ENCODE measurements at regions not wholly inside any gene's neighbourhood (a gene's known extent, or its start where the extent isn't known, plus 50 kb on each side); places are given as distances from the start of the nearest gene placed in this dataset.
A peak's percentile ranks its signal among the peaks of the same experiment; 100 is the strongest.

DNA sequence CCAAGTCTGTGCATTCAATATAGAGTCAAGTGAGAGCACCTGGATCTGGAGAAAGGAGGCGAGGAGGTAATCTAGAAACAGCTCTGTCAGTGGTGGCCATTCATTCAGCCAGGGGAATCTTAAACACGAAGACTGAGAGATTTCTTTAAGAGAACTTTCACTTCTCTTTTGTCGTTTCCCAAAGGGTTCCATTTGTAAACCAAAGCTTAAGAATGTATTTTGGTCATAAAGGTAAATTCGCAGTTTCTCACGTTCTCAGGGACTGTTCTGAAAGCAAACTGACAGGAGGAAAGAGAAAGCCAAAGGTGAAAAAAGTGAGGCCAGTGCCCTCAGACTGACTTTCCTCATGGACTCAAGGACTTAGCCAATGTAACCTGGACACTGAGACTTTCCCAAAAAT, 513.5 kb downstream of the CMPK2 start:
- DNase-seq (ENCODE audit: low read depth) = no peak

DNA sequence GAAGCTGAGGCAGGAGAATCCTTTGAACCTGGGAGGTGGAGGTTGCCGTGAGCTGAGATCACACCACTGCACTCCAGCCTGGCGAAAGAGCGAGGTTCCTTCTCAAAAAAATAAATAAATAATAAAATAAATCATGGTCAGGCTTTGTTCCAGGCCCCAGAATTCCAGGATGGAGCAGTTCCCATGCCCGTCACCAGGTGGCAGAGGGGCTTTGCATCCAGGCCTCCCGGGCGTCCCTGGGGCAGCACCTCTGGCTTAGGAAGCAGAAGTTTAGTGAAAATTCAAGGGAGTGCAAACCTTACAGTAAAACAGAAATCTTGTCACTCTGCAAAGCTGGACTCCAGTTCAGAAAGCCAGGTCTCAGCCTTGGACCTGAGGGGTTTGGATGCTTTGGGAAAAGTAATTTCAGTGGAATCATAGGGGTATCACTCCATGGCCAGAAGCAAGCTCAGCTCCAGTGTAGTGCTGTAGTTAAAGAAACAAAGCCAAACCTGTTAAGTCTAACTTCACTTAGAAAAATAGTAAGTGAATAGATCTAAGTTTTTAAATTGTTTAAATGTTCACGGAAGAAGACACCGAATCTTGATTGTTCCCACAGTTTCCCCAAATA, 512.7 kb downstream of the CMPK2 start:
- peak; percentile 7 for DNase-seq (ENCODE audit: low read depth)

DNA sequence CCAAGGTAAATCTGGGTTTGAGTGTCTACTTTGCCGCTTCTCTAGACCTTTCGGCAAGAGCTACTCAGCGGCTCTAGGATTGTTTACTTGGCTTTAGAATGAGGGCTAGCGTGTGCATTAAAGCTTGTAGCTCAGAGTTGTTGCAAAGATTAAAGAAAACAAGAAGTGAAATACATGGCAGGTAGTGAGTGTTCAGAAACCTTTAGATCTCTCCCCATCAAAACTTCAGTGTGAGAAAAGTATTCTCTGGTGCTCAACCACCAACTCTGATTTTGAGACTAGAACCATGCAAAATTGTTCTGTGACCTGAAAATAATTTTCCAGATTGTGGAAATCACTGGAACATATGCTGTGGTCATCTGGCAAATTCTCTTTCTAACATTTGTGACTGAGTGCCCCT, 512.0 kb downstream of the CMPK2 start:
- DNase-seq (ENCODE audit: low read depth) = no peak

- no peak for DNase-seq (ENCODE audit: low read depth)
Measured at GRCh38 chr2:6354546-6354945, 511.2 kb downstream of the CMPK2 start.

DNA sequence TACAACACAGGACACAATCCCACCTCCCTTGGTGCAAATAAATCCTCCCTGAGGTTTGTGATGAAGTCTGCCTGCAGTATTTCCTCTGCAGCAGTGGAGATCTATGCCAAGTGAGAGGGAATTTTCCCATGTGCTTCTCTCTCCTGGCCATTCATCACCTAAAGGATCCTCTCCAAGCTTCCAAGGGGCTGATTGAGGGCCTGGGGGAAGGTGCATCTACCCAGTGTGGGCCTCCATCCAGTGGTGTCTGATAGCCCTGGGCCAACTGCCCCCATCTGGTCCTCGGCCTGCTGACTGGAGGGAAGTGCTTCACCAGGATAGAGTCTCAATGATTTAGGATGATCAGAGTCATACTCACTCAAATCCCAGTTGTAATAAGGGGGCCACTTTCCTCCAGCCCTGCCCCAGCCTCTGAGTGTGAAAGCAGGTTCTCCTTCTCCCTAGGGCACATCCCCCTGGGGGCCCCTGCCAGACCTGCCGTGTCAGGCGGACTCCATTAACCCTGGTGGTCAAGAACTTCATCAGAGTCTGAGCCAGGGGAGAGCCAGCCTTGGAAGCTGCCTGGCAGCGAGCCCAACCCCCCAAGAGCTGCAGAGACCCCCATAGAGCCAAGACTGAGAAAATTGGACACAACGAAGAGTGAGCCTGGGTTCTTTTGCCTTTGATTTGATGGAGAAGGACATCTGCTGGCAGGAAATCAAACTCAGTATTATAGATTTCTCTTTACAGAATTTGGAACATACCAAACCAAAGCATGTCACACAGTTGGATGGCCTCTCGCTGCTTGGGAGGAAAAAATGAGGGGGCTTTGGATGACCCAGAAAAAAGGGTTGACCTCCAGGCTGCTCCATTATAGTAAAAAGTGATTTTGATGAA, 509.6 kb downstream of the CMPK2 start:
- DNase-seq (ENCODE audit: low read depth) = no peak

- DNase-seq (ENCODE audit: low read depth) = no peak
Measured at GRCh38 chr2:6358546-6358945, 507.2 kb downstream of the CMPK2 start.

GRCh38 chr2:6358985-6359384, 506.7 kb downstream of the CMPK2 start:
- no peak for DNase-seq (ENCODE audit: low read depth)

DNA sequence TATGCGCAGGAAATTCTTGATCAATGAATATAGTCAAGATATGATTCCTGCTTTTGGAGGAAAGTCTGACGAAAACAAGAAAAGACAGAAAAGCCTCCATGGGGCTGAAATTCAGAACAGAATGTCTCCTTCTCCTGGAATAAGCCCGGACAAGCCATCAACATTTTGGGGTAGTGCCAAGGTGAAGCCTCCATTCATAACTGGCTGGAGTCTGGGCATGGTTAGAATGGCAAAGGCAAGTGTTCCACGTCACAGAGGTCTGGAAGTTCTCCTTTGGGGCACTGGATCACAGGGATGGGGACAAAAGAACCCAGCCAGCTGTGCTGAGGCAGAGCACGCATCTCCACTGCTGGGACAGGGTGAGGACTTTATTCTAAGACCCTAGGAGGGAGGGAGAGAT, 505.7 kb downstream of the CMPK2 start:
- DNase-seq (ENCODE audit: low read depth) = no peak

GRCh38 chr2:6362671-6363450, 502.8 kb downstream of the CMPK2 start:
- no peak for DNase-seq (ENCODE audit: low read depth)

DNA sequence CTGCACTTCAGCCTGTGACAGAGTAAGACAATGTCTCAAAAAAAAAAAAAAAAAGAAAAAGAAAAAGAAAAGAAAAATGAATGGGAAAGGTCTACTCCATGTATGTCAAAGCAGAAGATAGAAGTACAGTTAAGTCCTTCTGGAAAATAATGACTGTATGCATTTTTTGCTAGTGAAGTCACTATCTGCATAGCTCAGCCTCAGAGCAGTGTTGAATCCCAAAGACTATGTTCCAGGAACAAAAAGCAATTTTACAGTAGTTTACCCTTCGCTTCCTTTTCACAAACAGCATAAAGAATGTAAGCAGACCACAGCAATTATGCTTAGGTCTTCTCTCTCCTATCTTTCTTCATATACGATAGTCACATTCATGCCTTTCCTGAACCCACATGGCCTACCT, 497.4 kb downstream of the CMPK2 start:
- no peak for DNase-seq (ENCODE audit: low read depth)

DNA sequence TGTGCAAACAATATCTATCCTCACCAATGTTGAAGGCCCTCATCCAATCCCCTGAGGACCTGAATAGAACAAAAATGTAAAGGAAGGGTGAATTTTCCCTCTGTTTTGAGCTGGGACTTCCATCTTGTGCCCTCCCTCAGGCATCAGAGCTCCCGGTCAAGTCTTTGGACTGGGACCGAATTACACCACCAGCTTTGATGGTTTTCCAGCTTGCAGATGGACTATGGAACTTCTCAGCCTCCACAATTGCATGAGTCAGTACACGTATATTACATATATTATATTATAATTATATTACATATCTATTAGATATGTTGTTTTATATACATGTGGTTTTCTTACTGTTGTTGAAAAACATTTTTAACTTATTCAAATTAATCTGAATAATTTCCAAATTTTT, 496.4 kb downstream of the CMPK2 start:
- no peak for DNase-seq (ENCODE audit: low read depth)

GRCh38 chr2:6370753-6371551, 494.8 kb downstream of the CMPK2 start:
- no peak for DNase-seq (ENCODE audit: low read depth)

DNA sequence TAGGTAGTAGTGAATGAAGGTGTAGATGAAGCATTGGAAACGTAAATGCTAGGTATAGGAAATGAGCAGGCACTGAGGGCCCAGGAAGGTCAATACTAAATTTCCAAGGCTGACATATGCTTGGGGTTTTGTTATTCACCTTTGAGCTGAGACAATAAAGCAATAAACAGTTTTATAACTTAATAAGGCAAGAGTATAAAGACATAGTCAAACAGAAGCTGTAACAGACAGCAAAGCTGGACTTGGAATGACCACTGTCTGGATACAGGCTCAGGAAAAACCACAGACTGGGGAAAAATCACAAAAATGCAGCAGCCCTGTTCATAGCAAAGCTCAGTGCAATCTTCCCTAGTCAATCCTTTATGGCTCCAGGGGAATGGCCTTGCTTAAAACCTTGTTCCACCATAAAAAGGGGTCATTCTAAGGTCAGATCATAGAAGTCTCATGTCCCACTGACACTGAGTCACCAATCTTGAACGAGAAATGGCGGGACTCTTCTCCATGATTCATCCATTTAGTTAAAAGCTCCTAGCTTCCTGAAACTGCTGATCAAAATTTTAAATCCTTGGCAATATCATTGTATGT, 493.3 kb downstream of the CMPK2 start:
- DNase-seq (ENCODE audit: low read depth) = peak; percentile 77

DNA sequence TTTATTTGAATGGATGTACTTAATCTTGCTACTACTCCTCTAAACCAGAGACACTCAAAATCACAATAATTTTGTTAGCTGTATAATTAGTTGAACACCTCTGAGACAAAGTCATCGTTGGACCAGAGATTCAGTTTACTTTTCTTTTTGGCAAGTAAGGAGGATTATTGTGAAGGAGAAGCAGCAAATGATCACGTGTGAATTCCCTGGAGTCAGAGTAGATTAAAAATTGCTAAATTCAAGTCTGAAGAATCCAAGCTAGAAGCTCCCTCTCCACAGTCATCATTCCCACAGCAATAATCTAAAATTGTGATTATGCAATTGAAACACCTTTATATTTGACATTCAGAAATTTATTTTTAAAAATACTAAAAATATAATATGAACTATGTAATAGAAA, 484.4 kb downstream of the CMPK2 start:
- no peak for DNase-seq (ENCODE audit: low read depth)

DNA sequence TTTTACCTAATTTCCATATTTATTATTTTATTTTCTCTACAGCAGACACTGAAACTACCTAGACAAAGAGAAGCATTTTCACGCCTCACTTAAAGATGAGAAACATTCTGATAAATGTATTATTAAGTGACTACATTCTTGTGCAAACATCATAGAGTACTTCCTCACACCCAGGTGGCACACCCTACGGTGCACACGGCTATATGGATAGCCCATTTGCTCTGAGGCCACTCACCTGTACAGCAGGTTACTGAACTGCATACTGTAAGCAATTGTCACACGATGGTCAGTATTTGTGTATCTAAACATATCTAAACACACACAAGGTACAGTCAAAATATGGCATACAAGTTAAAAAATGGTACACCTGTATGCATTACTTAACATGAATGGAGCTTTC, 481.4 kb downstream of the CMPK2 start:
- DNase-seq (ENCODE audit: low read depth) = no peak

DNA sequence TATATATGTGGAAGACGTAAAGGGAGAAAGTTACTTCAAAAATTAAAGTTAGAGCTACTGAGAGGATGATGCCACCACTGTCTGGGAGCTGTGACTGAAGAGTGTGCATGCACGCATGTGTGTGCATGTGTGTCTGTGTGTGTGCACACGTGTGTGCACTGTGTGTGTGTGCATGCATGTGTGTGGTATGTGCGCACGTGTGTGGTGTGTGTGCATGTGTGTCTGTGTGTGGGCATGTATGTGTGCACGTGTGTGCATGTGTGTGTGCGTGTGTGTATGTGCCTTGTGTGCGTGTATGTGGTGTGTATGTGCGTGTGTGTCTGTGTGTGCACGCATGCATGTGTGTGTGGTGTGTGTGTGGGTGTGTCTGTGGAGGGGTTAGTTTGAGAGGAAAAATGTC, 473.4 kb downstream of the CMPK2 start:
- DNase-seq (ENCODE audit: low read depth) = no peak

DNA sequence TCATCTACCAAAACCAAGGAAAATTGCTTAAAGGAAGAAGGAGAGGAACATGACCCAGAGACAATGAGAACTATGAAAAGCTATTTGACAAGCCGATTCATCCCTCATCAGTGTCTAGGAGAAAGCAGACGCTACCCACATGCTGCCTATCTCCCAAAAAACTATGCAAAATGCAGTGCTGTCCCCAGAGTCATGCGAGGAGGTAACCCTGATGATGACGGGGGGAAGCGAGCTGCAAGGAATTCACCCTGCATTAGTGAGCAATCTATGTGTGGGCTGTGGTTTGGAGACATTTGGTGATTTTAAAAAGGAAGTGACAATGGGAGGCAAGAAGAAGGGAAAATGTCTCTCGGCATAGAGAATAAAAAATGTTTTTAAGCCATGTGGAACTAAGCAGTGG, 472.7 kb downstream of the CMPK2 start:
- DNase-seq (ENCODE audit: low read depth) = no peak

- DNase-seq (ENCODE audit: low read depth) = no peak
Measured at GRCh38 chr2:6393819-6394218, 471.9 kb downstream of the CMPK2 start.

DNA sequence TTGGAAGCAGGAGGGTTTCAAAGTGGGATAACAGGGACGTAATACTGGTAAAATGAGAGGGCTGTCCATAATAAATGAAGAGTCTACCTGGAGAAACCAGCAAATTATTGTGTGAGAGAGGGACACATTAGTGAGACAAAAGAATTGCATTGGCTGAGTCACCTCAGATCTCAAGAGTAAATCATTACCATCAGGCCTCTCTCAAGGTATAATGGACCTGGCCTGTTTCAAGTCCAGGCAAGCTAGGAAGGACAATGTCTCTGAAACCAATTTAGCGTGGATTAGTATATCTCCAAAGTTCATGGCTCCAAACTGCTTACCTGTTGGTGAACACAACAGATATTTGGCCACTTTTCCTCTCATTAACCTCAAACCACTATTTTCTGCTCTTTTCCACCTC, 471.4 kb downstream of the CMPK2 start:
- DNase-seq (ENCODE audit: low read depth) = peak; percentile 49

DNA sequence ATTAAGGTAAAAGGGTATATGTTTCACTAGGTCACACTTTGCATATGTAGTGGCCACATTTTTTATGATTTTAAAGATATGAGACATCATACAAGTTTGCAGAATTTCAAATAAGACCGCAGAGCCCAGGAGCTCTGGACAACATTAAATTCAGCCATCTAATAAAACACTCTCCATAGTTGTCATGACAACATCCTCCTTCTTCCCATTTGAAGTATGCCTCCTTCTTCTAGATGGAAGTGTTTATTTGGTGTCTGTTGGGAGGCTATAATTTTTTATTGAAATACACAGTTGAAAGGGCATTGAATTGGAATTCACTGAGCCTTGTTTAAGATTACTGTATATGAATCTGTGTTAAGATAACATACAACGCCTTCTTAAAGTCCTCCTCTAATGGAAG, 467.3 kb downstream of the CMPK2 start:
- no peak for DNase-seq (ENCODE audit: low read depth)

GRCh38 chr2:6401301-6401700, 464.4 kb downstream of the CMPK2 start:
- no peak for DNase-seq (ENCODE audit: low read depth)

- no peak for DNase-seq (ENCODE audit: low read depth)
Measured at GRCh38 chr2:6408057-6408456, 457.6 kb downstream of the CMPK2 start.
